ENCODE measurements at regions not wholly inside any gene's neighbourhood (a gene's known extent, or its start where the extent isn't known, plus 50 kb on each side); places are given as distances from the start of the nearest gene placed in this dataset.
"Not testable (repeated sequence)": the region's sequence is repeated elsewhere in the genome, so short reads cannot be mapped to it uniquely, and the experiment has no call there.

GRCh38 chrX:94288972-94289371 lies 615.0 kb downstream of the FAM133A start:
- H3K36me3 ChIP-seq (ENCODE audit: low read depth), result no peaks in the 10 kb centered on the region
- no peaks in the 10 kb centered on the region for H3K9me2 ChIP-seq (ENCODE audit: insufficient read depth)
- no peak overlapping the region for H3K27ac ChIP-seq
- ChIA-PET CTCF (no interaction called here), POLR2A (ENCODE audit: unreplicated experiment) (no interaction called here)
- H3K9me3 ChIP-seq (ENCODE audit: insufficient read depth, low read depth), result no peaks in the 10 kb centered on the region
- H3K79me2 ChIP-seq (ENCODE audit: low read depth), result no peaks in the 10 kb centered on the region
- intact Hi-C loops (cut with micrococcal nuclease; ENCODE audit: unreplicated experiment), result no loop called here
- no peak overlapping the region for H3K4me3 ChIP-seq
- H3K4me2 ChIP-seq, result no peak overlapping the region
- no peak overlapping the region for H2AFZ ChIP-seq
- no peak for DNase-seq
- no TSS peak for BruUV-seq (replicated peaks)
- H3K4me1 ChIP-seq (replicated peaks; ENCODE audit: insufficient read depth), result no peaks in the 10 kb centered on the region
- H4K20me1 ChIP-seq (ENCODE audit: insufficient read depth), result no peaks in the 10 kb centered on the region
- TF ChIP-seq CTCF (conservative IDR thresholded peaks at IDR 0.05), result no peak
- TF ChIP-seq EZH2 (IDR thresholded peaks at IDR 0.05; ENCODE audit: low read depth), result no peak
- H3K27me3 ChIP-seq (ENCODE audit: insufficient read depth, low read depth), result no peaks in the 10 kb centered on the region
- no peaks in the 10 kb centered on the region for H3F3A ChIP-seq (ENCODE audit: insufficient read depth, low read depth)

- CTCF ChIA-PET, result no interaction called here
- no TSS peak for BruUV-seq (replicated peaks)
- intact Hi-C loops (cut with micrococcal nuclease; ENCODE audit: unreplicated experiment), result no loop called here
Measured at GRCh38 chrX:94302446-94302845, 628.4 kb downstream of the FAM133A start.

GRCh38 chrX:94329182-94329581 lies 655.2 kb downstream of the FAM133A start:
- H3K9me3 ChIP-seq (ENCODE audit: insufficient read depth, low read depth), result no peaks in the 10 kb centered on the region
- H3K4me2 ChIP-seq, result no peak overlapping the region
- no peak for DNase-seq
- no peak overlapping the region for H3K4me3 ChIP-seq
- H3K36me3 ChIP-seq (ENCODE audit: low read depth), result no peaks in the 10 kb centered on the region
- no peak overlapping the region for H3K27ac ChIP-seq
- H4K20me1 ChIP-seq (ENCODE audit: insufficient read depth), result no peaks in the 10 kb centered on the region
- H3K79me2 ChIP-seq (ENCODE audit: low read depth), result no peaks in the 10 kb centered on the region
- no peaks in the 10 kb centered on the region for H3K4me1 ChIP-seq (replicated peaks; ENCODE audit: insufficient read depth)
- no peaks in the 10 kb centered on the region for H3F3A ChIP-seq (ENCODE audit: insufficient read depth, low read depth)
- H3K27me3 ChIP-seq (ENCODE audit: insufficient read depth, low read depth), result no peaks in the 10 kb centered on the region
- POLR2A ChIA-PET (ENCODE audit: unreplicated experiment), result no interaction called here
- no TSS peak for BruUV-seq (replicated peaks)
- H2AFZ ChIP-seq, result no peak overlapping the region
- no peaks in the 10 kb centered on the region for H3K9me2 ChIP-seq (ENCODE audit: insufficient read depth)
- intact Hi-C loops (cut with micrococcal nuclease; ENCODE audit: unreplicated experiment), result no loop called here
- CTCF ChIA-PET, result no interaction called here
- TF ChIP-seq EZH2 (IDR thresholded peaks at IDR 0.05; ENCODE audit: low read depth), result no peak
- no peak for TF ChIP-seq CTCF (conservative IDR thresholded peaks at IDR 0.05)

More at GRCh38 chrX:94302446-94302845, 628.4 kb downstream of the FAM133A start:
- TF ChIP-seq EZH2 (IDR thresholded peaks at IDR 0.05; ENCODE audit: low read depth) (no peak), CTCF (conservative IDR thresholded peaks at IDR 0.05) (no peak)
- Histone ChIP-seq H3K27me3 (ENCODE audit: insufficient read depth, low read depth) (no peaks in the 10 kb centered on the region), H3K4me2 (no peak overlapping the region), H2AFZ (no peak overlapping the region), H3K27ac (no peak overlapping the region), H3K79me2 (ENCODE audit: low read depth) (no peaks in the 10 kb centered on the region), H3F3A (ENCODE audit: insufficient read depth, low read depth) (no peaks in the 10 kb centered on the region), H3K9me3 (ENCODE audit: insufficient read depth, low read depth) (no peaks in the 10 kb centered on the region), H4K20me1 (ENCODE audit: insufficient read depth) (no peaks in the 10 kb centered on the region), H3K36me3 (ENCODE audit: low read depth) (no peaks in the 10 kb centered on the region), H3K4me3 (no peak overlapping the region), H3K4me1 (replicated peaks; ENCODE audit: insufficient read depth) (no peaks in the 10 kb centered on the region), H3K9me2 (ENCODE audit: insufficient read depth) (no peaks in the 10 kb centered on the region)
- DNase-seq, result no peak
- POLR2A ChIA-PET (ENCODE audit: unreplicated experiment), result interaction anchor here (0.7 kb wide), 1 partner anchor 58 kb away, joined by 3 read pairs; no protein-coding TSS in a partner anchor

- 0 out of 2 replicates have a peak overlapping the region, but pooled peaks have one; percentile 58 for H2AFZ ChIP-seq
- H3K27me3 ChIP-seq (ENCODE audit: insufficient read depth, low read depth); H3K36me3 ChIP-seq (ENCODE audit: low read depth); H3K9me2 ChIP-seq (ENCODE audit: insufficient read depth); POLR2A ChIA-PET (ENCODE audit: unreplicated experiment); H3K79me2 ChIP-seq (ENCODE audit: low read depth); H3K9me3 ChIP-seq (ENCODE audit: insufficient read depth, low read depth); H3K4me1 ChIP-seq (replicated peaks; ENCODE audit: insufficient read depth); BruUV-seq (replicated peaks); H3K27ac ChIP-seq; CTCF ChIA-PET; H4K20me1 ChIP-seq (ENCODE audit: insufficient read depth); intact Hi-C loops (cut with micrococcal nuclease; ENCODE audit: unreplicated experiment); H3F3A ChIP-seq (ENCODE audit: insufficient read depth, low read depth); DNase-seq: not testable (repeated sequence)
- H3K4me2 ChIP-seq, result peak overlapping the region; percentile 66
- peak overlapping the region; percentile 39; the same call in 1 of the 2 replicates for H3K4me3 ChIP-seq
Measured at GRCh38 chrX:94341730-94342129, 667.7 kb downstream of the FAM133A start.

Measured in PC-9 (cell line).